Sigmoid colon (tissue), 6 donors: ENCODE measurements at regions not wholly inside any gene's neighbourhood (a gene's known extent, or its start where the extent isn't known, plus 50 kb on each side); places are given as distances from the start of the nearest gene placed in this dataset.

Experiments
- DNase-seq: peaks from one replicate; pipeline ENCODE4 v3.0.0-alpha.2; 2019
- H3K27ac ChIP-seq, 4 donors: fragments of 200-600 bp; sonication (generic); one replicate each; pipeline ENCODE4 v1.5.1; 2016 to 2019; ENCODE audit warnings: mild to moderate bottlenecking in 1 of 4
- H3K27me3 ChIP-seq, 3 donors: fragments of 200-600 bp; sonication (generic); one replicate each; pipeline ENCODE4 v1.5.1; 2019; ENCODE audit warnings: mild to moderate bottlenecking in 1 of 3
- H3K36me3 ChIP-seq, 4 donors: fragments of 200-600 bp; sonication (generic); one replicate each; pipeline ENCODE4 v1.5.1; 2016 to 2019
- H3K4me1 ChIP-seq, 4 donors: fragments of 200-600 bp; sonication (generic); one replicate each; pipeline ENCODE4 v1.5.1; 2017 to 2019
- H3K4me3 ChIP-seq, 4 donors: fragments of 200-600 bp; sonication (generic); one replicate each; pipeline ENCODE4 v1.5.1; 2017 to 2019; ENCODE audit warnings: mild to moderate bottlenecking in 2 of 4, moderate library complexity in 1 of 4
- H3K9me3 ChIP-seq, 4 donors: fragments of 200-600 bp in 3 of 4; sonication (generic) in 3 of 4; one replicate each; pipeline versions ENCODE4 v1.5.1 to v1.6.1; 2013 to 2019
- EP300 ChIP-seq, 4 donors: sonication (generic); formaldehyde crosslinking; IDR thresholded peaks; one replicate each; pipeline ENCODE4 v1.6.1; 2017; ENCODE audit warnings: antibody characterized with exemption in 4 of 4
- POLR2A ChIP-seq, 2 donors: fragments of 450-650 bp; IDR thresholded peaks; one replicate each; pipeline ENCODE4 v1.6.1; 2016; ENCODE audit warnings: antibody characterized with exemption in 2 of 2, mild to moderate bottlenecking in 2 of 2, moderate library complexity in 2 of 2
- POLR2AphosphoS5 ChIP-seq, 4 donors: sonication (generic); formaldehyde crosslinking; IDR thresholded peaks; one replicate each; pipeline ENCODE4 v1.6.1; 2017; ENCODE audit warnings: antibody characterized with exemption in 4 of 4
- WGBS, 2 donors: extraction: QIAGEN DNeasy Blood & Tissue Kit; methylation state at CpG; one replicate each; pipeline ENCODE4 v1.1.7; 2013; 5-methylcytosine and 5-hydroxymethylcytosine counted together
- intact Hi-C: fragments of 100-400 bp; cut with DNase I; formaldehyde crosslinking; loops from one replicate; pipeline ENCODE4 v1.15.1; 2023
- TF ChIP-seq, protein P1 (sequence below), 4 experiments: fragments of 450-650 bp in 3 of 4; fragments of 200-600 bp in 1 of 4; IDR thresholded peaks; one replicate each; pipeline ENCODE4 v1.5.1; 2016 to 2019; ENCODE audit warnings: antibody characterized with exemption in 4 of 4, mild to moderate bottlenecking in 3 of 4, moderate library complexity in 2 of 4
- donor health status: healthy with polysubstance abuse.
- donor health status: healthy.

DNA sequence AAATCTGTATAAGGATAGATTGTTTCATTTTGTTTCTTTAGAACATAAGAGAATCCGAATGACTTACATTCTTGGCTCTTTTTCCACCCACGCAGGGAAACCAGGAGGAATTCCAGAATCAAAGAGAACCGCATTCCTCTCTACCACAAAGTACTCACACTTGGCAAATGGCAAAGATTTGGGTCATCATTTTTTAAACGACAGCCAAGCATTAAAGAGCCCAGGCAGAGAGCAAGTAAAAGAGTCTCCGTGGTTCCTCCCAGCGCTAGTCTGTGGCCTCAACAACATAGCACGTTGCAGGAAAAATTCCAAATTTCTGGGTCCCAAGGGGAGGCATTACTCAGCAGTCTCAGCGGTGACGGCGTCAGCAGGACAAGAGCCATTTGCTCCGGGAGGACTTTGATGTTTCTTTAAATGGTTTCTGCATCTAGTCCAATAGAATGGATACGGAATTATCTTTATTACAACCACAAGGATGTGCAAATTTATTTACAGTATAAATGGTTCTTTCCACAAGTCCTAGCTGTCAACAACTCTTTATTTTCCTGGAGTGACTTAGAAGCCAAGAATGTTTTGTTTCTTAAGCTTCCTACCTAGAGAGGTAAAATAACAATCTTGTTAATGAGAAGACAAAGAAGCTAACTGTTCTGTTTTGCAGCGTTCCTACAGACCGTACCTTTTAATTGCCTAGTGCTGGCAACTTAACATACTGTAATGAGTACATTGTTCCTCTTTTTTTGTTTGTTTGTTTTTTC lies 232.5 kb downstream of the SKIDA1 start:
- Histone ChIP-seq H3K36me3 (no peaks in the 10 kb centered on the region), H3K27ac (peak overlapping the region in 2 of 4 donors; percentile 4 to 47), H3K4me3 (peak overlapping the region in 3 of 4 donors; percentile 13 to 21 (median 15)), H3K9me3 (no peaks in the 10 kb centered on the region), H3K27me3 (no peaks in the 10 kb centered on the region), H3K4me1 (peaks cover 0 to 12% (median 9%) of the 10 kb centered on the region in 4 donors)
- peak; percentile 74 for DNase-seq
- TF ChIP-seq, protein P1, sequence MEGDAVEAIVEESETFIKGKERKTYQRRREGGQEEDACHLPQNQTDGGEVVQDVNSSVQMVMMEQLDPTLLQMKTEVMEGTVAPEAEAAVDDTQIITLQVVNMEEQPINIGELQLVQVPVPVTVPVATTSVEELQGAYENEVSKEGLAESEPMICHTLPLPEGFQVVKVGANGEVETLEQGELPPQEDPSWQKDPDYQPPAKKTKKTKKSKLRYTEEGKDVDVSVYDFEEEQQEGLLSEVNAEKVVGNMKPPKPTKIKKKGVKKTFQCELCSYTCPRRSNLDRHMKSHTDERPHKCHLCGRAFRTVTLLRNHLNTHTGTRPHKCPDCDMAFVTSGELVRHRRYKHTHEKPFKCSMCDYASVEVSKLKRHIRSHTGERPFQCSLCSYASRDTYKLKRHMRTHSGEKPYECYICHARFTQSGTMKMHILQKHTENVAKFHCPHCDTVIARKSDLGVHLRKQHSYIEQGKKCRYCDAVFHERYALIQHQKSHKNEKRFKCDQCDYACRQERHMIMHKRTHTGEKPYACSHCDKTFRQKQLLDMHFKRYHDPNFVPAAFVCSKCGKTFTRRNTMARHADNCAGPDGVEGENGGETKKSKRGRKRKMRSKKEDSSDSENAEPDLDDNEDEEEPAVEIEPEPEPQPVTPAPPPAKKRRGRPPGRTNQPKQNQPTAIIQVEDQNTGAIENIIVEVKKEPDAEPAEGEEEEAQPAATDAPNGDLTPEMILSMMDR (IDR thresholded peaks at IDR 0.05): no peak
- no peak for TF ChIP-seq EP300 (IDR thresholded peaks at IDR 0.05)
- TF ChIP-seq POLR2A (IDR thresholded peaks at IDR 0.05): no peak
- TF ChIP-seq POLR2AphosphoS5 (IDR thresholded peaks at IDR 0.05): peak in 2 of 4 donors; percentile 18 to 41
- 3 to 8% methylated on average over 14 of the region's 14 CpGs for WGBS, 2 donors
- intact Hi-C loops: no loop called here

DNA sequence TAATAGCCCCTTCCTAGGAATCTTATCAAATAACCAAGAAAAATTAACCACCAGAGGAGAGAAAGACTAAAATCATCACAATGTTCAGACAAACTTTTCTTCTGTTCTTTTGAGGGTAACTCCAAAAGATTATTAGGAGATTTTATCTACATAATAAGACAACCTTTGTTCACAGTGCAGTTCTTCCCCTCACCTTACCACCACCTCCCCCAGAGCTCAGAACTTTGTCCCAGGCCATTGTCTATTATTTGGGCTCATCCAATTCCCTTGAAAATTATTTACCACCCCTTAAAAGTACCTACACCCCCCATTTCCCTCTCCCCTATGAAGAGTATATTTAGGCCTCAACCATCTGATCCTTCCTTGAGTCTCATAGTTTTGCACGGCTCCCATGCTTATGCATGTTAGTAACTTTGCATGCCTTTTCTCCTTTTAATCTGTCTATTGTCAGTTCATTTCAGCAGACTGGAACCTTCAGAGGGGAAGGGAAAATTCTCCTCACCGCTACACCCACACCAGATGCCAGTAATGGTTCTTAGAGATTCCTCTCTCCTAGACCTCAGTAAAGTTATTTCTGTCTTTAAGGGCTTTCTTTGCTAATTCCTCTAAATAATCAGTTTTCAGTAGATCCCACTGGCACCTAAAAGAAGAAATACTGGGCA lies 234.9 kb downstream of the SKIDA1 start:
- Histone ChIP-seq H3K4me1 (peaks cover 0 to 12% (median 9%) of the 10 kb centered on the region in 4 donors), H3K27me3 (no peaks in the 10 kb centered on the region), H3K36me3 (no peaks in the 10 kb centered on the region), H3K9me3 (no peaks in the 10 kb centered on the region), H3K27ac (no peak overlapping the region), H3K4me3 (no peak overlapping the region)
- WGBS, 2 donors: 63 to 96% methylated on average over 2 of the region's 2 CpGs
- TF ChIP-seq POLR2AphosphoS5 (IDR thresholded peaks at IDR 0.05) (no peak), POLR2A (IDR thresholded peaks at IDR 0.05) (no peak), EP300 (IDR thresholded peaks at IDR 0.05) (no peak)
- TF ChIP-seq, protein P1 (IDR thresholded peaks at IDR 0.05): no peak
- intact Hi-C loops: no loop called here
- DNase-seq: no peak

DNA sequence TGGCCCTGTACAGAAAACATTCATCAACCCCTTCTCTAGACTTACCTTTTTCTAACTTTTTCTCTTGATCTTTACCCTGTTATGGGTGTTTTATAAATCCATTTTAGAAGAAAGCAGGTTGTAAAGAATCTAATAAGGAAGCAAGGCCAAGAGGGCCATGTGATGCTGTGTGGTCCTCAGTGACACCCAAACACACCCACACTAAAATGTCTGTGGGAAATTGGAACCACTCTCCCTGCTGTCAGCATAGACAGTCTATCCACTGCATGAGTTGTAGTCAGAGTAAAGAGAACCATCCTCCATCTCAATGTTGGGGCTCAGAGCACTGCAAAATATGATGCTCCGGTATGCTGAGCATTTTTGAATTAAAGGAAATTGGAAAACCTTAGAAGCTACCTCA lies 235.5 kb downstream of the SKIDA1 start:
- Histone ChIP-seq H3K9me3 (no peaks in the 10 kb centered on the region), H3K27me3 (no peaks in the 10 kb centered on the region), H3K36me3 (no peaks in the 10 kb centered on the region), H3K4me3 (no peak overlapping the region), H3K27ac (no peak overlapping the region), H3K4me1 (peaks cover 0 to 12% (median 9%) of the 10 kb centered on the region in 4 donors)
- 95 to 100% methylated on average over 1 of the region's 1 CpG for WGBS, 2 donors
- no peak for TF ChIP-seq POLR2AphosphoS5 (IDR thresholded peaks at IDR 0.05)
- TF ChIP-seq, protein P1 (IDR thresholded peaks at IDR 0.05): no peak
- TF ChIP-seq EP300 (IDR thresholded peaks at IDR 0.05): no peak
- TF ChIP-seq POLR2A (IDR thresholded peaks at IDR 0.05): no peak
- DNase-seq: no peak
- intact Hi-C loops: no loop called here

DNA sequence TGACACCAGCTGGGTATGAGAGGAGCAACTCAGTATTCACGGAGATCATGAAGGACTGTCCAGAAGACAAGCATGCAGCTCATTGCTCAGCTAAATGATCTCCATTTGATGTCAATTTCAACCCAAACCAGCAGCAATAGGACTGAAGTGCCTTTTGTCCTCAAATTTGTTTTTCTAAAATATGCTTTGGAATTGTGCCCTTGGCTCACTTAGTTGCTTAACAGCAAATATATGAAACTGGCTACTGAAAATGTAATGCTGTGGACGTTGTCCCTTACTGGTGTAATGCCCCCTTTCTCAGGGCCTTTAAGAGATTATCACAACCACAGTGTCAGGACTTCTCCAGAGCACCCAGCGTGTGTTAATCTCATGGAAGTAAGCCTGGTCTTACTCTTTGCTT lies 236.2 kb downstream of the SKIDA1 start:
- no peak for TF ChIP-seq POLR2A (IDR thresholded peaks at IDR 0.05)
- TF ChIP-seq, protein P1 (IDR thresholded peaks at IDR 0.05): no peak
- TF ChIP-seq EP300 (IDR thresholded peaks at IDR 0.05): no peak
- no peak for TF ChIP-seq POLR2AphosphoS5 (IDR thresholded peaks at IDR 0.05)
- H3K27me3 ChIP-seq: no peaks in the 10 kb centered on the region
- H3K9me3 ChIP-seq: no peaks in the 10 kb centered on the region
- no peak overlapping the region for H3K4me3 ChIP-seq
- no peaks in the 10 kb centered on the region for H3K36me3 ChIP-seq
- DNase-seq: no peak
- 63 to 83% methylated on average over 3 of the region's 3 CpGs for WGBS, 2 donors
- intact Hi-C loops: no loop called here
- peaks cover 0 to 12% (median 9%) of the 10 kb centered on the region in 4 donors for H3K4me1 ChIP-seq
- no peak overlapping the region for H3K27ac ChIP-seq
